Thyroid gland (tissue), 4 donors: ENCODE measurements at regions not wholly inside any gene's neighbourhood (a gene's known extent, or its start where the extent isn't known, plus 50 kb on each side); places are given as distances from the start of the nearest gene placed in this dataset.

ENCODE experiments used
- DNase-seq, 2 donors: peaks; one replicate each; pipeline ENCODE4 v3.0.0-alpha.2; 2019
- H3K27ac ChIP-seq, 3 donors: fragments of 200-600 bp; sonication (generic); 1 replicate in 2 of 3; 2 replicates in 1 of 3; pipeline ENCODE4 v1.5.1; 2016 to 2019; ENCODE audit warnings: mild to moderate bottlenecking in 1 of 3, moderate library complexity in 1 of 3
- H3K27me3 ChIP-seq: fragments of 200-600 bp; sonication (generic); one replicate; pipeline ENCODE4 v1.5.1; 2019
- H3K36me3 ChIP-seq, 2 donors: fragments of 200-600 bp; sonication (generic); one replicate each; pipeline ENCODE4 v1.5.1; 2016 to 2019
- H3K4me1 ChIP-seq, 2 donors: fragments of 200-600 bp; sonication (generic); one replicate each; pipeline ENCODE4 v1.5.1; 2017 to 2019
- H3K4me3 ChIP-seq, 3 donors: fragments of 200-600 bp; sonication (generic); replicated peaks in 1 of 3; 1 replicate in 2 of 3; 2 replicates in 1 of 3; pipeline ENCODE4 v1.5.1; 2016; ENCODE audit warnings: mild to moderate bottlenecking in 1 of 3
- H3K9me3 ChIP-seq: fragments of 200-600 bp; sonication (generic); one replicate; pipeline ENCODE4 v1.5.1; 2017
- POLR2A ChIP-seq, 2 donors: fragments of 450-650 bp; IDR thresholded peaks; one replicate each; pipeline ENCODE4 v1.6.1; 2017; ENCODE audit warnings: antibody characterized with exemption in 2 of 2, mild to moderate bottlenecking in 2 of 2, moderate library complexity in 1 of 2
- WGBS, 2 donors: methylation state at CpG; one replicate each; pipeline ENCODE4 v1.1.5; 2017; 5-methylcytosine and 5-hydroxymethylcytosine counted together
- intact Hi-C: fragments of 100-400 bp; cut with DNase I; formaldehyde crosslinking; loops from one replicate; pipeline ENCODE4 v1.15.1; 2023
- TF ChIP-seq, protein P1 (sequence below), 6 experiments: fragments of 200-600 bp in 3 of 6; fragments of 450-650 bp in 3 of 6; sonication (generic) in 3 of 6; IDR thresholded peaks; one replicate each; pipeline ENCODE4 v1.5.1; 2016 to 2019; ENCODE audit warnings: antibody characterized with exemption in 6 of 6, mild to moderate bottlenecking in 2 of 6, inconsistent platforms in 1 of 6, moderate library complexity in 1 of 6

DNA sequence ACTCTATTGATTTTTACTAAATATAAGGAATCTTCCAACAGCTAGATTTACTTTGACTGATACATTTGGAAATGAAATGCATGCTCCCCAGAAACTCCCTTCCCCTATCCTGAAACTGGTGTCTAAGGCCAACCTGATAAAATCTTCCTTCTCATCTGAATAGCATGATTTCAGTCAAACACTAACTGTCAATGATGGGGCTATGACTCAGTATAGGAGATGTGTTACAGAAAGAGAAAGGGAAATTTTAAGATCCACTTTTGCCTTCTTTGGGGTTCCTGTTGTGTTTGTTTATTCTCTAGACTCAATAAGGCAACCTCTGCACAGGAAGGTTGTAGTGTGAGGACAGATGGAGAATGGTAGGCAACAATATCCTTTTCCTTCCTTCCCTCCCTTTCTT is 160.7 kb downstream of the MOSPD2 start:
- TF ChIP-seq, protein P1, sequence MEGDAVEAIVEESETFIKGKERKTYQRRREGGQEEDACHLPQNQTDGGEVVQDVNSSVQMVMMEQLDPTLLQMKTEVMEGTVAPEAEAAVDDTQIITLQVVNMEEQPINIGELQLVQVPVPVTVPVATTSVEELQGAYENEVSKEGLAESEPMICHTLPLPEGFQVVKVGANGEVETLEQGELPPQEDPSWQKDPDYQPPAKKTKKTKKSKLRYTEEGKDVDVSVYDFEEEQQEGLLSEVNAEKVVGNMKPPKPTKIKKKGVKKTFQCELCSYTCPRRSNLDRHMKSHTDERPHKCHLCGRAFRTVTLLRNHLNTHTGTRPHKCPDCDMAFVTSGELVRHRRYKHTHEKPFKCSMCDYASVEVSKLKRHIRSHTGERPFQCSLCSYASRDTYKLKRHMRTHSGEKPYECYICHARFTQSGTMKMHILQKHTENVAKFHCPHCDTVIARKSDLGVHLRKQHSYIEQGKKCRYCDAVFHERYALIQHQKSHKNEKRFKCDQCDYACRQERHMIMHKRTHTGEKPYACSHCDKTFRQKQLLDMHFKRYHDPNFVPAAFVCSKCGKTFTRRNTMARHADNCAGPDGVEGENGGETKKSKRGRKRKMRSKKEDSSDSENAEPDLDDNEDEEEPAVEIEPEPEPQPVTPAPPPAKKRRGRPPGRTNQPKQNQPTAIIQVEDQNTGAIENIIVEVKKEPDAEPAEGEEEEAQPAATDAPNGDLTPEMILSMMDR (IDR thresholded peaks at IDR 0.05), result no peak
- TF ChIP-seq POLR2A (IDR thresholded peaks at IDR 0.05), result no peak
- Histone ChIP-seq H3K4me1 (no peaks in the 10 kb centered on the region), H3K27ac (no peak overlapping the region), H3K4me3 (no peak overlapping the region), H3K9me3 (no peaks in the 10 kb centered on the region), H3K36me3 (no peaks in the 10 kb centered on the region), H3K27me3 (no peaks in the 10 kb centered on the region)
- intact Hi-C loops, result no loop called here
- no peak for DNase-seq

- TF ChIP-seq, protein P1 (IDR thresholded peaks at IDR 0.05), result no peak
- no peak for TF ChIP-seq POLR2A (IDR thresholded peaks at IDR 0.05)
- WGBS, 2 donors, result 73 to 78% methylated on average over 3 of the region's 3 CpGs
- Histone ChIP-seq H3K36me3 (no peaks in the 10 kb centered on the region), H3K27ac (no peak overlapping the region), H3K27me3 (no peaks in the 10 kb centered on the region), H3K4me1 (no peaks in the 10 kb centered on the region), H3K9me3 (no peaks in the 10 kb centered on the region), H3K4me3 (no peak overlapping the region)
- intact Hi-C loops, result no loop called here
- no peak for DNase-seq
Observed at GRCh38 chrX:15017491-15017890, 144.3 kb downstream of the MOSPD2 start.

- TF ChIP-seq, protein P1 (IDR thresholded peaks at IDR 0.05), result no peak
- TF ChIP-seq POLR2A (IDR thresholded peaks at IDR 0.05), result no peak
- DNase-seq, result no peak
- Histone ChIP-seq H3K4me1 (no peaks in the 10 kb centered on the region), H3K9me3 (no peaks in the 10 kb centered on the region), H3K27me3 (no peaks in the 10 kb centered on the region), H3K36me3 (no peaks in the 10 kb centered on the region), H3K27ac (no peak overlapping the region), H3K4me3 (no peak overlapping the region)
- 92 to 96% methylated on average over 1 of the region's 1 CpG for WGBS, 2 donors
- intact Hi-C loops, result no loop called here
Observed at GRCh38 chrX:15016051-15016450, 142.8 kb downstream of the MOSPD2 start.

- no peaks in the 10 kb centered on the region for H3K4me1 ChIP-seq
- WGBS, 2 donors, result 69 to 82% methylated on average over 2 of the region's 2 CpGs
- no peaks in the 10 kb centered on the region for H3K36me3 ChIP-seq
- no peak overlapping the region for H3K4me3 ChIP-seq
- intact Hi-C loops, result no loop called here
- TF ChIP-seq, protein P1 (IDR thresholded peaks at IDR 0.05), result no peak
- no peak for TF ChIP-seq POLR2A (IDR thresholded peaks at IDR 0.05)
- H3K9me3 ChIP-seq, result no peaks in the 10 kb centered on the region
- no peaks in the 10 kb centered on the region for H3K27me3 ChIP-seq
- no peak for DNase-seq
- H3K27ac ChIP-seq, result no peak overlapping the region
Observed at GRCh38 chrX:15014281-15014680, 141.1 kb downstream of the MOSPD2 start.

DNA sequence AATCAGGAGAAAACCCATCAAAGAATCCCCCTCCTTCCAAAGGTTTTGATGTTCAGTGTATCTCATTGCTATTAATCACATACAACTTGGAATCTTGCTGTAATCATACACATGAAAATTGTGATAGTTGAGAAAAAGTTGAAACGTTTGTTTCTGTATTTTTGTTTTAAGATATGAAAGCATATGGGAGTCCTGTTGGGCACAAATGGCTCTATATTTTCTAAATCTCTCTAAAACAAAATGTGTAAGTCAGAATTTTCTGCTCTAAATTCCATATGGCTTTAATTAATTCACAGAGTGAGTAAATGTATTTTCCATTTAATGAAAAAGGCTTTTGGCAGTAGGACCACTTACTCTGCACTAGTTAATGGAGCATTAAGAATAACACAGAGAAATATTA is 140.2 kb downstream of the MOSPD2 start:
- 54 to 75% methylated on average over 1 of the region's 1 CpG for WGBS, 2 donors
- H3K9me3 ChIP-seq, result no peaks in the 10 kb centered on the region
- DNase-seq, result no peak
- no peak overlapping the region for H3K27ac ChIP-seq
- H3K27me3 ChIP-seq, result no peaks in the 10 kb centered on the region
- TF ChIP-seq, protein P1 (IDR thresholded peaks at IDR 0.05), result no peak
- TF ChIP-seq POLR2A (IDR thresholded peaks at IDR 0.05), result no peak
- no peaks in the 10 kb centered on the region for H3K4me1 ChIP-seq
- intact Hi-C loops, result no loop called here
- no peaks in the 10 kb centered on the region for H3K36me3 ChIP-seq
- H3K4me3 ChIP-seq, result no peak overlapping the region
